IMR-90 (cell line): ENCODE measurements at regions not wholly inside any gene's neighbourhood (a gene's known extent, or its start where the extent isn't known, plus 50 kb on each side); places are given as distances from the start of the nearest gene placed in this dataset.

Source experiments
- ATAC-seq: fragments of 200-7000 bp; cut with Tn5 transposase; 2 replicates; pipeline ENCODE4 v1.9.1; 2020; ENCODE audit warnings: low read depth, mild to moderate bottlenecking, moderate library complexity
- BruUV-seq: library from RNA; stranded (reverse); fragments of 400-500 nt; replicated peaks from 2 replicates; lab custom pipeline; 2021; lab: Mats Ljungman, UMichigan
- CTCF ChIA-PET: fragments of 300-600 bp; formaldehyde crosslinking; extraction: SDS; loops from one replicate; lab custom pipeline; 2021; ENCODE audit warnings: antibody characterized with exemption; lab: Yijun Ruan, JAX
- POLR2A ChIA-PET: fragments of 300-600 bp; sonication (Branson Sonifier 250); formaldehyde crosslinking; loops from one replicate; lab custom pipeline; 2022; ENCODE audit warnings: antibody characterized with exemption; ENCODE audit not compliant: unreplicated experiment; lab: Charles Lee
- DNase-seq: peaks from one replicate; pipeline ENCODE4 v3.0.0; 2013
- H2AFZ ChIP-seq: replicated peaks from 2 replicates; pipeline ENCODE3; 2013; ENCODE audit warnings: low read length, mild to moderate bottlenecking; ENCODE audit not compliant: poor library complexity
- H2AK5ac ChIP-seq: 2 replicates; pipeline ENCODE4 v1.6.1; 2013; ENCODE audit warnings: low read depth, low read length, inconsistent platforms
- H2AK9ac ChIP-seq: replicated peaks from 2 replicates; pipeline ENCODE3; 2013; ENCODE audit warnings: mild to moderate bottlenecking, low read depth, low read length, moderate library complexity; ENCODE audit not compliant: poor library complexity
- H2BK120ac ChIP-seq: 2 replicates; pipeline ENCODE4 v1.6.1; 2013; ENCODE audit warnings: low read depth, low read length, inconsistent platforms
- H2BK15ac ChIP-seq: 3 replicates; pipeline ENCODE4 v1.6.1; 2013; ENCODE audit warnings: low read depth, low read length, inconsistent platforms
- H2BK20ac ChIP-seq: 2 replicates; pipeline ENCODE4 v1.6.1; 2013; ENCODE audit warnings: low read depth, mild to moderate bottlenecking, inconsistent platforms, low read length, moderate library complexity
- H2BK5ac ChIP-seq: 2 replicates; pipeline ENCODE4 v1.6.1; 2013; ENCODE audit warnings: mild to moderate bottlenecking, low read depth, low read length, inconsistent platforms; ENCODE audit not compliant: poor library complexity, severe bottlenecking
- H3K14ac ChIP-seq: replicated peaks from 2 replicates; pipeline ENCODE4 v1.6.1; 2013; ENCODE audit warnings: low read depth, low read length, inconsistent platforms
- H3K18ac ChIP-seq: 2 replicates; pipeline ENCODE4 v1.6.1; 2013; ENCODE audit warnings: low read depth, low read length, control low read depth
- H3K23ac ChIP-seq: 2 replicates; pipeline ENCODE4 v1.6.1; 2013; ENCODE audit warnings: low read depth, low read length, inconsistent platforms
- H3K27ac ChIP-seq: 2 replicates; pipeline ENCODE4 v1.5.1; 2013; ENCODE audit warnings: mild to moderate bottlenecking, control low read depth, low read length; ENCODE audit not compliant: insufficient read depth
- H3K27me3 ChIP-seq: 2 replicates; pipeline ENCODE4 v1.6.1; 2013; ENCODE audit warnings: low read length; ENCODE audit not compliant: control insufficient read depth, insufficient read depth
- H3K36me3 ChIP-seq: 2 replicates; pipeline ENCODE4 v1.6.1; 2013; ENCODE audit warnings: low read length, mixed read lengths; ENCODE audit not compliant: control insufficient read depth, insufficient read depth
- H3K4ac ChIP-seq: 2 replicates; pipeline ENCODE4 v1.6.1; 2013; ENCODE audit warnings: low read depth, low read length, inconsistent platforms
- H3K4me1 ChIP-seq: 2 replicates; pipeline ENCODE4 v1.6.1; 2013; ENCODE audit warnings: low read length, mixed read lengths; ENCODE audit not compliant: control insufficient read depth, insufficient read depth
- H3K4me2 ChIP-seq: 2 replicates; pipeline ENCODE4 v1.6.1; 2013; ENCODE audit warnings: low read depth, mild to moderate bottlenecking, control low read depth, low read length, moderate library complexity
- H3K4me3 ChIP-seq: 2 replicates; pipeline ENCODE4 v1.5.1; 2013; ENCODE audit warnings: low read depth, mild to moderate bottlenecking, control low read depth, low read length, moderate library complexity; ENCODE audit not compliant: insufficient read depth
- H3K56ac ChIP-seq: 2 replicates; pipeline ENCODE4 v1.6.1; 2013; ENCODE audit warnings: low read length, inconsistent platforms; ENCODE audit not compliant: insufficient read depth; ENCODE audit errors: extremely low read depth
- H3K79me1 ChIP-seq, 2 experiments: 2 replicates each; pipeline ENCODE4 v1.6.1; 2013; ENCODE audit warnings: low read length in 2 of 2, inconsistent platforms in 1 of 2, low read depth in 1 of 2
- H3K9ac ChIP-seq: 2 replicates; pipeline ENCODE4 v1.6.1; 2013; ENCODE audit warnings: low read depth, low read length, control low read depth
- H3K9me1 ChIP-seq: 2 replicates; pipeline ENCODE4 v1.6.1; 2013; ENCODE audit warnings: low read length, inconsistent platforms; ENCODE audit not compliant: insufficient read depth
- H3K9me3 ChIP-seq: 2 replicates; pipeline ENCODE4 v1.6.1; 2013; ENCODE audit warnings: low read length; ENCODE audit not compliant: control insufficient read depth, insufficient read depth
- H4K20me1 ChIP-seq: 2 replicates; pipeline ENCODE4 v1.6.1; 2013; ENCODE audit warnings: low read length, inconsistent platforms; ENCODE audit not compliant: insufficient read depth
- H4K5ac ChIP-seq: 2 replicates; pipeline ENCODE4 v1.6.1; 2013; ENCODE audit warnings: mild to moderate bottlenecking, low read depth, low read length, control low read depth
- H4K8ac ChIP-seq, 2 experiments: 2 replicates each; pipeline ENCODE4 v1.6.1; 2013; ENCODE audit warnings: low read depth in 2 of 2, low read length in 2 of 2, control low read depth in 1 of 2, inconsistent platforms in 1 of 2
- H4K91ac ChIP-seq: 2 replicates; pipeline ENCODE4 v1.6.1; 2013; ENCODE audit warnings: low read depth, low read length, inconsistent platforms; ENCODE audit not compliant: insufficient read depth
- BHLHE40 ChIP-seq: fragments of 150-350 bp; IDR thresholded peaks from 2 replicates; pipeline ENCODE4 v1.6.1; 2016; ENCODE audit warnings: mild to moderate bottlenecking, low read depth, low read length
- CEBPB ChIP-seq: IDR thresholded peaks from 2 replicates; pipeline ENCODE4 v1.6.1; 2012; ENCODE audit warnings: low read depth, low read length, improper control_type of control experiment
- CHD1 ChIP-seq: IDR thresholded peaks from 2 replicates; pipeline ENCODE4 v1.6.1; 2012; ENCODE audit warnings: low read depth, low read length, improper control_type of control experiment
- FOS ChIP-seq: fragments of 150-350 bp; IDR thresholded peaks from 2 replicates; pipeline ENCODE4 v1.6.1; 2016; ENCODE audit warnings: low read depth, low read length
- MAFK ChIP-seq: IDR thresholded peaks from 2 replicates; pipeline ENCODE4 v1.6.1; 2012; ENCODE audit warnings: low read depth, low read length, improper control_type of control experiment
- MAZ ChIP-seq: IDR thresholded peaks from 2 replicates; pipeline ENCODE4 v1.6.1; 2012; ENCODE audit warnings: low read depth, mild to moderate bottlenecking, low read length, improper control_type of control experiment, moderate library complexity, borderline replicate concordance
- MXI1 ChIP-seq: IDR thresholded peaks from 2 replicates; pipeline ENCODE4 v1.6.1; 2012; ENCODE audit warnings: low read depth, mild to moderate bottlenecking, low read length, moderate library complexity, borderline replicate concordance
- NFE2L2 ChIP-seq: fragments of 150-350 bp; IDR thresholded peaks from 2 replicates; pipeline ENCODE4 v1.6.1; 2016; ENCODE audit warnings: low read depth, mild to moderate bottlenecking, low read length
- POLR2A ChIP-seq: IDR thresholded peaks from 2 replicates; pipeline ENCODE4 v1.6.1; 2012; ENCODE audit warnings: mild to moderate bottlenecking, low read depth, low read length
- RAD21 ChIP-seq: IDR thresholded peaks from 2 replicates; pipeline ENCODE4 v1.6.1; 2012; ENCODE audit warnings: low read length, improper control_type of control experiment
- RCOR1 ChIP-seq: IDR thresholded peaks from 2 replicates; pipeline ENCODE4 v1.6.1; 2012; ENCODE audit warnings: mild to moderate bottlenecking, low read length, improper control_type of control experiment; ENCODE audit not compliant: insufficient replicate concordance
- RFX5 ChIP-seq: IDR thresholded peaks from 2 replicates; pipeline ENCODE4 v1.8.0; 2012; ENCODE audit warnings: low read depth, mild to moderate bottlenecking, low read length, moderate library complexity
- SMC3 ChIP-seq: fragments of 150-350 bp; IDR thresholded peaks from 2 replicates; pipeline ENCODE4 v1.6.1; 2016; ENCODE audit warnings: low read depth, mild to moderate bottlenecking, antibody characterized with exemption, low read length, moderate library complexity
- WGBS, 2 experiments: methylation state at CpG; one replicate each; pipeline versions ENCODE4 v1.1.5 to v1.1.7; 2013; ENCODE audit warnings: missing lambda C conversion rate in 2 of 2; ENCODE audit not compliant: insufficient read length in 1 of 2; ENCODE audit errors: extremely low coverage in 2 of 2; 5-methylcytosine and 5-hydroxymethylcytosine counted together
- dilution Hi-C: fragments of 300-500 bp; cut with HindIII; formaldehyde crosslinking; loops from one replicate; pipeline ENCODE4 v1.14.3; 2018; ENCODE audit warnings: low sequenced_read_pairs; ENCODE audit not compliant: unreplicated experiment
- in situ Hi-C: fragments of 300-500 bp; cut with MboI; formaldehyde crosslinking; loops from 3 replicates; pipeline ENCODE4 v1.14.3; 2019; ENCODE audit warnings: low sequenced_read_pairs, inconsistent platforms, mixed read lengths
- intact Hi-C: fragments of 100-400 bp; cut with micrococcal nuclease; formaldehyde crosslinking; loops from 2 replicates; pipeline ENCODE4 v1.10.0; 2022
- TF ChIP-seq, protein P1 (sequence below): fragments of 150-350 bp; IDR thresholded peaks from 2 replicates; pipeline ENCODE4 v1.6.1; 2017; ENCODE audit warnings: mild to moderate bottlenecking, antibody characterized with exemption, low read length, low read depth
- TF ChIP-seq, protein P2 (sequence below): fragments of 150-350 bp; IDR thresholded peaks from 2 replicates; pipeline ENCODE4 v1.6.1; 2016; ENCODE audit warnings: low read depth, mild to moderate bottlenecking, low read length, moderate library complexity, borderline replicate concordance
- TF ChIP-seq, protein P3 (sequence below): conservative IDR thresholded peaks from 2 replicates; pipeline ENCODE4 v1.5.1; 2012; ENCODE audit warnings: mild to moderate bottlenecking, low read depth, low read length, improper control_type of control experiment

DNA sequence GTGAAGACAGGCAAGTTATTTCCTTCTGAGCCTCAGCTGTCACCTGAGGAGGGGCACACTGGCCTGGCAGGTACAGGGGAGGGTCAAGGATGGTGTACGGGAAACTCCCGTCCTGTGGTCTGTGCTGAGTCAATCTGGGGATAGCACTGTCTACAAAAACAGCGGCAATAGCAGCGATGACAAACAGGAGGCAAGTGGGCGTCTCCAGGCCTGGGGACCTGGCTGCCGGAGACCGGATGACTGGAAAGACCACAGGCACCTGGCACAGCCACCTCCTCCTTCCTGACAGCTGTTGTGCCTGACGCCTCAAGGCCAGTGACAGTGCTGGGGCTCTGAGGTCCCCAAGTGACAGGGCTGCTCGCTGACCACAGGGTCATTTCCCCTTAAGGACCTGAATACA, 202.1 kb upstream of the HS6ST1 start:
- H3K4ac ChIP-seq, result no peak overlapping the region
- ATAC-seq (no peak), DNase-seq (no peak)
- no TSS peak for BruUV-seq
- no peak overlapping the region for H2AK9ac ChIP-seq
- TF ChIP-seq SMC3 (no peak), BHLHE40 (no peak), MAZ (no peak), NFE2L2 (no peak), RAD21 (no peak), RCOR1 (no peak), CEBPB (no peak), MAFK (no peak), MXI1 (no peak), CHD1 (no peak), POLR2A (no peak), RFX5 (no peak), FOS (no peak)
- TF ChIP-seq, protein P1, sequence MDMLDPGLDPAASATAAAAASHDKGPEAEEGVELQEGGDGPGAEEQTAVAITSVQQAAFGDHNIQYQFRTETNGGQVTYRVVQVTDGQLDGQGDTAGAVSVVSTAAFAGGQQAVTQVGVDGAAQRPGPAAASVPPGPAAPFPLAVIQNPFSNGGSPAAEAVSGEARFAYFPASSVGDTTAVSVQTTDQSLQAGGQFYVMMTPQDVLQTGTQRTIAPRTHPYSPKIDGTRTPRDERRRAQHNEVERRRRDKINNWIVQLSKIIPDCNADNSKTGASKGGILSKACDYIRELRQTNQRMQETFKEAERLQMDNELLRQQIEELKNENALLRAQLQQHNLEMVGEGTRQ, result no peak
- TF ChIP-seq, protein P2, sequence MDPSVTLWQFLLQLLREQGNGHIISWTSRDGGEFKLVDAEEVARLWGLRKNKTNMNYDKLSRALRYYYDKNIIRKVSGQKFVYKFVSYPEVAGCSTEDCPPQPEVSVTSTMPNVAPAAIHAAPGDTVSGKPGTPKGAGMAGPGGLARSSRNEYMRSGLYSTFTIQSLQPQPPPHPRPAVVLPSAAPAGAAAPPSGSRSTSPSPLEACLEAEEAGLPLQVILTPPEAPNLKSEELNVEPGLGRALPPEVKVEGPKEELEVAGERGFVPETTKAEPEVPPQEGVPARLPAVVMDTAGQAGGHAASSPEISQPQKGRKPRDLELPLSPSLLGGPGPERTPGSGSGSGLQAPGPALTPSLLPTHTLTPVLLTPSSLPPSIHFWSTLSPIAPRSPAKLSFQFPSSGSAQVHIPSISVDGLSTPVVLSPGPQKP, result no peak
- TF ChIP-seq, protein P3, sequence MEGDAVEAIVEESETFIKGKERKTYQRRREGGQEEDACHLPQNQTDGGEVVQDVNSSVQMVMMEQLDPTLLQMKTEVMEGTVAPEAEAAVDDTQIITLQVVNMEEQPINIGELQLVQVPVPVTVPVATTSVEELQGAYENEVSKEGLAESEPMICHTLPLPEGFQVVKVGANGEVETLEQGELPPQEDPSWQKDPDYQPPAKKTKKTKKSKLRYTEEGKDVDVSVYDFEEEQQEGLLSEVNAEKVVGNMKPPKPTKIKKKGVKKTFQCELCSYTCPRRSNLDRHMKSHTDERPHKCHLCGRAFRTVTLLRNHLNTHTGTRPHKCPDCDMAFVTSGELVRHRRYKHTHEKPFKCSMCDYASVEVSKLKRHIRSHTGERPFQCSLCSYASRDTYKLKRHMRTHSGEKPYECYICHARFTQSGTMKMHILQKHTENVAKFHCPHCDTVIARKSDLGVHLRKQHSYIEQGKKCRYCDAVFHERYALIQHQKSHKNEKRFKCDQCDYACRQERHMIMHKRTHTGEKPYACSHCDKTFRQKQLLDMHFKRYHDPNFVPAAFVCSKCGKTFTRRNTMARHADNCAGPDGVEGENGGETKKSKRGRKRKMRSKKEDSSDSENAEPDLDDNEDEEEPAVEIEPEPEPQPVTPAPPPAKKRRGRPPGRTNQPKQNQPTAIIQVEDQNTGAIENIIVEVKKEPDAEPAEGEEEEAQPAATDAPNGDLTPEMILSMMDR, result no peak
- no peak overlapping the region for H3K4me2 ChIP-seq
- POLR2A ChIA-PET, result no interaction called here
- H3K56ac ChIP-seq, result no peak overlapping the region
- H2BK5ac ChIP-seq, result no peak overlapping the region
- no peaks in the 10 kb centered on the region; the same call in 1 of the 2 replicates for H3K9me3 ChIP-seq
- no peak overlapping the region for H4K5ac ChIP-seq
- intact Hi-C loops (no loop called here), dilution Hi-C loops (no loop called here), in situ Hi-C loops (no loop called here)
- no peak overlapping the region for H2BK15ac ChIP-seq
- no peak overlapping the region for H2BK120ac ChIP-seq
- no peak overlapping the region for H3K9ac ChIP-seq
- H4K20me1 ChIP-seq, result no peaks in the 10 kb centered on the region
- no peak overlapping the region for H3K23ac ChIP-seq
- WGBS, 2 experiments, result 89% methylated on average over 5 of the region's 9 CpGs; no CpG with 5 or more reads in 1 of the 2 experiments
- no peak overlapping the region for H4K91ac ChIP-seq
- H4K8ac ChIP-seq, result no peak overlapping the region
- no peak overlapping the region for H2AK5ac ChIP-seq
- no peak overlapping the region for H3K27ac ChIP-seq
- H3K36me3 ChIP-seq, result no peaks in the 10 kb centered on the region
- H3K4me1 ChIP-seq, result no peaks in the 10 kb centered on the region
- no peaks in the 10 kb centered on the region for H3K9me1 ChIP-seq
- H3K18ac ChIP-seq, result no peak overlapping the region
- no peak overlapping the region for H3K4me3 ChIP-seq
- H3K27me3 ChIP-seq, result no peaks in the 10 kb centered on the region; the same call in 1 of the 2 replicates
- peak overlapping the region; percentile 16 for H2AFZ ChIP-seq
- no peaks in the 10 kb centered on the region for H3K79me1 ChIP-seq
- H3K14ac ChIP-seq, result 0 out of 2 replicates have a peak overlapping the region, but pooled peaks have one; percentile 15
- H2BK20ac ChIP-seq, result no peak overlapping the region
- CTCF ChIA-PET, result no interaction called here
